Right lobe of liver (tissue), 4 donors: ENCODE measurements at regions not wholly inside any gene's neighbourhood (a gene's known extent, or its start where the extent isn't known, plus 50 kb on each side); places are given as distances from the start of the nearest gene placed in this dataset.

Experiments used
- CTCF ChIP-seq, 4 donors: fragments of 200-600 bp in 3 of 4; fragments of 450-650 bp in 1 of 4; IDR thresholded peaks; one replicate each; pipeline versions ENCODE4 v1.5.1 to v1.8.0; 2016 to 2022; ENCODE audit warnings: antibody characterized with exemption in 4 of 4, mild to moderate bottlenecking in 2 of 4
- POLR2A ChIP-seq: fragments of 450-650 bp; IDR thresholded peaks from one replicate; pipeline ENCODE4 v1.6.1; 2017; ENCODE audit warnings: antibody characterized with exemption, mild to moderate bottlenecking
- donor health status: DM: no; HTN: no; CAD: no.
- donor health status: DM: no; HTN: no; CAD: no.
- donor health status: DM: no; HTN: yes; CAD: no.

GRCh38 chr5:2576823-2577222, 174.7 kb downstream of the IRX2 start:
- no peak for TF ChIP-seq CTCF (IDR thresholded peaks at IDR 0.05)
- TF ChIP-seq POLR2A: no peak
